ENCODE measurements at regions not wholly inside any gene's neighbourhood (a gene's known extent, or its start where the extent isn't known, plus 50 kb on each side); places are given as distances from the start of the nearest gene placed in this dataset.
"Not testable (repeated sequence)": the region's sequence is repeated elsewhere in the genome, so short reads cannot be mapped to it uniquely, and the experiment has no call there.

- TF ChIP-seq, protein P1, sequence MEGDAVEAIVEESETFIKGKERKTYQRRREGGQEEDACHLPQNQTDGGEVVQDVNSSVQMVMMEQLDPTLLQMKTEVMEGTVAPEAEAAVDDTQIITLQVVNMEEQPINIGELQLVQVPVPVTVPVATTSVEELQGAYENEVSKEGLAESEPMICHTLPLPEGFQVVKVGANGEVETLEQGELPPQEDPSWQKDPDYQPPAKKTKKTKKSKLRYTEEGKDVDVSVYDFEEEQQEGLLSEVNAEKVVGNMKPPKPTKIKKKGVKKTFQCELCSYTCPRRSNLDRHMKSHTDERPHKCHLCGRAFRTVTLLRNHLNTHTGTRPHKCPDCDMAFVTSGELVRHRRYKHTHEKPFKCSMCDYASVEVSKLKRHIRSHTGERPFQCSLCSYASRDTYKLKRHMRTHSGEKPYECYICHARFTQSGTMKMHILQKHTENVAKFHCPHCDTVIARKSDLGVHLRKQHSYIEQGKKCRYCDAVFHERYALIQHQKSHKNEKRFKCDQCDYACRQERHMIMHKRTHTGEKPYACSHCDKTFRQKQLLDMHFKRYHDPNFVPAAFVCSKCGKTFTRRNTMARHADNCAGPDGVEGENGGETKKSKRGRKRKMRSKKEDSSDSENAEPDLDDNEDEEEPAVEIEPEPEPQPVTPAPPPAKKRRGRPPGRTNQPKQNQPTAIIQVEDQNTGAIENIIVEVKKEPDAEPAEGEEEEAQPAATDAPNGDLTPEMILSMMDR (IDR thresholded peaks at IDR 0.05): no peak
- Mint-ChIP-seq H3K27ac (peak overlapping the region in 1 of 7 donors; percentile 31), H3K4me1 (no peaks in the 10 kb centered on the region), H3K4me3 (no peak overlapping the region), H3K36me3 (no peaks in the 10 kb centered on the region), H3K9me3 (peaks cover 0 to 10% (median 2%) of the 10 kb centered on the region in 7 donors), H3K27me3 (ENCODE audit: low read depth in 3 of 3) (peaks cover 0 to 6% (median 3%) of the 10 kb centered on the region in 3 donors)
- Histone ChIP-seq H3K4me2 (replicated peaks; ENCODE audit: extremely low read depth, low read length, poor library complexity, severe bottlenecking) (no peak overlapping the region), H3K27me3 (ENCODE audit: control insufficient read depth in 2 of 2, insufficient read depth in 2 of 2, low read length in 2 of 2) (no peaks in the 10 kb centered on the region), H3K4me3 (replicated peaks in 1 of 3; ENCODE audit: low read depth in 2 of 3, low read length in 3 of 3) (no peak overlapping the region), H3K4me1 (ENCODE audit: control insufficient read depth in 1 of 2, insufficient read depth in 2 of 2, low read length in 2 of 2) (no peaks in the 10 kb centered on the region), H3K79me2 (ENCODE audit: insufficient read depth, low read length) (no peaks in the 10 kb centered on the region), H3K9ac (ENCODE audit: insufficient read depth, low read length, poor library complexity, severe bottlenecking) (no peak overlapping the region), H3K36me3 (replicated peaks in 1 of 2; ENCODE audit: control insufficient read depth in 1 of 2, insufficient read depth in 2 of 2, low read length in 2 of 2) (no peaks in the 10 kb centered on the region), H3K27ac (ENCODE audit: low read depth in 1 of 2, low read length in 2 of 2) (no peak overlapping the region), H3K9me3 (replicated peaks in 1 of 2; ENCODE audit: control insufficient read depth in 1 of 2, insufficient read depth in 1 of 2, low read length in 2 of 2) (peaks cover 0 to 4% of the 10 kb centered on the region in 2 donors), H4K20me1 (ENCODE audit: insufficient read depth, low read length) (no peaks in the 10 kb centered on the region), H2AFZ (ENCODE audit: insufficient read depth, low read depth, low read length, poor library complexity, severe bottlenecking) (no peak overlapping the region)
- DNase-seq: no peak
- intact Hi-C loops (cut with micrococcal nuclease): no loop called here
- WGBS (ENCODE audit: insufficient coverage): no CpG with 5 or more reads among the region's 1 CpG
Observed at GRCh38 chr5:37945446-37945845, 105.6 kb upstream of the GDNF start.

DNA sequence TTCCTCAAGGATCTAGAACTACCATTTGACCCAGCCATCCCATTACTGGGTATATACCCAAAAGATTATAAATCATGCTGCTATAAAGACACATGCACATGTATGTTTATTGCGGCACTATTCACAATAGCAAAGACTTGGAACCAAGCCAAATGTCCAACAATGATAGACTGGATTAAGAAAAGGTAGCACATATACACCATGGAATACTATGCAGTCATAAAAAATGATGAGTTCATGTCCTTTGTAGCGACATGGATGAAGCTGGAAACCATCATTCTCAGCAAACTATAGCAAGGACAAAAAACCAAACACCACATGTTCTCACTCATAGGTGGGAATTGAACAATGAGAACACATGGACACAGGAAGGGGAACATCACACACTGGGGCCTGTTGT lies 103.3 kb upstream of the GDNF start:
- H3K9me3 ChIP-seq (replicated peaks in 1 of 2; ENCODE audit: control insufficient read depth in 1 of 2, insufficient read depth in 1 of 2, low read length in 2 of 2); H3K4me1 ChIP-seq (ENCODE audit: control insufficient read depth in 1 of 2, insufficient read depth in 2 of 2, low read length in 2 of 2); H3K27me3 ChIP-seq (ENCODE audit: control insufficient read depth in 2 of 2, insufficient read depth in 2 of 2, low read length in 2 of 2); H3K4me3 ChIP-seq (replicated peaks in 1 of 3; ENCODE audit: low read depth in 2 of 3, low read length in 3 of 3); H4K20me1 ChIP-seq (ENCODE audit: insufficient read depth, low read length); H3K36me3 ChIP-seq (replicated peaks in 1 of 2; ENCODE audit: control insufficient read depth in 1 of 2, insufficient read depth in 2 of 2, low read length in 2 of 2); H3K27ac Mint-ChIP-seq; H3K4me2 ChIP-seq (replicated peaks; ENCODE audit: extremely low read depth, low read length, poor library complexity, severe bottlenecking); H3K27me3 Mint-ChIP-seq (ENCODE audit: low read depth in 3 of 3); H3K4me3 Mint-ChIP-seq; H3K27ac ChIP-seq (ENCODE audit: low read depth in 1 of 2, low read length in 2 of 2); H3K36me3 Mint-ChIP-seq; DNase-seq; H2AFZ ChIP-seq (ENCODE audit: insufficient read depth, low read depth, low read length, poor library complexity, severe bottlenecking); H3K4me1 Mint-ChIP-seq; intact Hi-C loops (cut with micrococcal nuclease); H3K79me2 ChIP-seq (ENCODE audit: insufficient read depth, low read length); H3K9ac ChIP-seq (ENCODE audit: insufficient read depth, low read length, poor library complexity, severe bottlenecking): not testable (repeated sequence)
- WGBS (ENCODE audit: insufficient coverage): no CpG with 5 or more reads among the region's 2 CpGs
- H3K9me3 Mint-ChIP-seq: peaks cover 0 to 12% (median 2%) of the 10 kb centered on the region in 7 donors

Data from CD14-positive monocyte (primary cell).